ENCODE measurements at regions not wholly inside any gene's neighbourhood (a gene's known extent, or its start where the extent isn't known, plus 50 kb on each side); places are given as distances from the start of the nearest gene placed in this dataset.

- Histone ChIP-seq H3K9me3 (ENCODE audit: control insufficient read depth, low read length) (no peaks in the 10 kb centered on the region), H3K4me3 (ENCODE audit: low read length) (peak overlapping the region; percentile 19), H3K27ac (ENCODE audit: low read length) (no peak overlapping the region), H3K4me1 (ENCODE audit: control insufficient read depth, insufficient read depth, low read length) (no peaks in the 10 kb centered on the region), H3K27me3 (ENCODE audit: control insufficient read depth, insufficient read depth) (no peaks in the 10 kb centered on the region)
- DNase-seq (peak in 2 of 3 donors; percentile 37 to 56), ATAC-seq (no peak)
- intact Hi-C loops (cut with DNase I) = no loop called here
- WGBS = 6% methylated on average over 62 of the region's 62 CpGs
Measured at GRCh38 chr6:105981002-105981887, 104.9 kb upstream of the PRDM1 start.

GRCh38 chr6:105978974-105979373 lies 107.2 kb upstream of the PRDM1 start:
- no peak for ATAC-seq
- no peak overlapping the region for H3K27ac ChIP-seq (ENCODE audit: low read length)
- H3K27me3 ChIP-seq (ENCODE audit: control insufficient read depth, insufficient read depth) = no peaks in the 10 kb centered on the region
- 93% methylated on average over 2 of the region's 2 CpGs for WGBS
- intact Hi-C loops (cut with DNase I) = no loop called here
- no peaks in the 10 kb centered on the region for H3K9me3 ChIP-seq (ENCODE audit: control insufficient read depth, low read length)
- DNase-seq = no peak
- no peak overlapping the region for H3K4me3 ChIP-seq (ENCODE audit: low read length)
- H3K4me1 ChIP-seq (ENCODE audit: control insufficient read depth, insufficient read depth, low read length) = no peaks in the 10 kb centered on the region

- no peaks in the 10 kb centered on the region for H3K9me3 ChIP-seq (ENCODE audit: control insufficient read depth, low read length)
- 94% methylated on average over 4 of the region's 4 CpGs for WGBS
- no peak for ATAC-seq
- no peak overlapping the region for H3K27ac ChIP-seq (ENCODE audit: low read length)
- no peak overlapping the region for H3K4me3 ChIP-seq (ENCODE audit: low read length)
- no peak for DNase-seq
- H3K27me3 ChIP-seq (ENCODE audit: control insufficient read depth, insufficient read depth) = no peaks in the 10 kb centered on the region
- intact Hi-C loops (cut with DNase I) = no loop called here
- no peaks in the 10 kb centered on the region for H3K4me1 ChIP-seq (ENCODE audit: control insufficient read depth, insufficient read depth, low read length)
Measured at GRCh38 chr6:105977934-105978504, 108.1 kb upstream of the PRDM1 start.

GRCh38 chr6:105974986-105975385 lies 111.2 kb upstream of the PRDM1 start:
- 78% methylated on average over 2 of the region's 2 CpGs for WGBS
- no peak for DNase-seq
- no peak overlapping the region for H3K27ac ChIP-seq (ENCODE audit: low read length)
- no peaks in the 10 kb centered on the region for H3K9me3 ChIP-seq (ENCODE audit: control insufficient read depth, low read length)
- intact Hi-C loops (cut with DNase I) = no loop called here
- no peaks in the 10 kb centered on the region for H3K4me1 ChIP-seq (ENCODE audit: control insufficient read depth, insufficient read depth, low read length)
- no peak for ATAC-seq
- H3K4me3 ChIP-seq (ENCODE audit: low read length) = no peak overlapping the region
- no peaks in the 10 kb centered on the region for H3K27me3 ChIP-seq (ENCODE audit: control insufficient read depth, insufficient read depth)

- WGBS = 97% methylated on average over 1 of the region's 1 CpG
- Histone ChIP-seq H3K9me3 (ENCODE audit: control insufficient read depth, low read length) (no peaks in the 10 kb centered on the region), H3K4me3 (ENCODE audit: low read length) (no peak overlapping the region), H3K4me1 (ENCODE audit: control insufficient read depth, insufficient read depth, low read length) (no peaks in the 10 kb centered on the region), H3K27ac (ENCODE audit: low read length) (no peak overlapping the region), H3K27me3 (ENCODE audit: control insufficient read depth, insufficient read depth) (no peaks in the 10 kb centered on the region)
- no peak for DNase-seq
- intact Hi-C loops (cut with DNase I) = no loop called here
- ATAC-seq = no peak
Measured at GRCh38 chr6:105972440-105972839, 113.7 kb upstream of the PRDM1 start.

- WGBS = 78% methylated on average over 2 of the region's 2 CpGs
- DNase-seq (no peak), ATAC-seq (no peak)
- Histone ChIP-seq H3K27ac (ENCODE audit: low read length) (no peak overlapping the region), H3K4me1 (ENCODE audit: control insufficient read depth, insufficient read depth, low read length) (no peaks in the 10 kb centered on the region), H3K4me3 (ENCODE audit: low read length) (no peak overlapping the region), H3K27me3 (ENCODE audit: control insufficient read depth, insufficient read depth) (no peaks in the 10 kb centered on the region), H3K9me3 (ENCODE audit: control insufficient read depth, low read length) (no peaks in the 10 kb centered on the region)
- intact Hi-C loops (cut with DNase I) = no loop called here
Measured at GRCh38 chr6:105968603-105969333, 117.4 kb upstream of the PRDM1 start.

- Histone ChIP-seq H3K4me1 (ENCODE audit: control insufficient read depth, insufficient read depth, low read length) (no peaks in the 10 kb centered on the region), H3K27ac (ENCODE audit: low read length) (no peak overlapping the region), H3K4me3 (ENCODE audit: low read length) (no peak overlapping the region), H3K27me3 (ENCODE audit: control insufficient read depth, insufficient read depth) (no peaks in the 10 kb centered on the region), H3K9me3 (ENCODE audit: control insufficient read depth, low read length) (no peaks in the 10 kb centered on the region)
- ATAC-seq (no peak), DNase-seq (no peak)
- intact Hi-C loops (cut with DNase I) = no loop called here
- 87% methylated on average over 9 of the region's 9 CpGs for WGBS
Measured at GRCh38 chr6:105967917-105968602, 118.1 kb upstream of the PRDM1 start.

GRCh38 chr6:105966481-105966880 lies 119.7 kb upstream of the PRDM1 start:
- intact Hi-C loops (cut with DNase I) = no loop called here
- no peak for DNase-seq
- Histone ChIP-seq H3K9me3 (ENCODE audit: control insufficient read depth, low read length) (no peaks in the 10 kb centered on the region), H3K27ac (ENCODE audit: low read length) (no peak overlapping the region), H3K4me3 (ENCODE audit: low read length) (no peak overlapping the region), H3K27me3 (ENCODE audit: control insufficient read depth, insufficient read depth) (no peaks in the 10 kb centered on the region), H3K4me1 (ENCODE audit: control insufficient read depth, insufficient read depth, low read length) (no peaks in the 10 kb centered on the region)
- no peak for ATAC-seq
- WGBS = 86% methylated on average over 1 of the region's 1 CpG

- Histone ChIP-seq H3K27ac (ENCODE audit: low read length) (no peak overlapping the region), H3K4me1 (ENCODE audit: control insufficient read depth, insufficient read depth, low read length) (no peaks in the 10 kb centered on the region), H3K9me3 (ENCODE audit: control insufficient read depth, low read length) (no peaks in the 10 kb centered on the region), H3K27me3 (ENCODE audit: control insufficient read depth, insufficient read depth) (no peaks in the 10 kb centered on the region), H3K4me3 (ENCODE audit: low read length) (no peak overlapping the region)
- ATAC-seq (no peak), DNase-seq (no peak)
- WGBS = 54% methylated on average over 4 of the region's 4 CpGs
- intact Hi-C loops (cut with DNase I) = no loop called here
Measured at GRCh38 chr6:105964979-105965760, 121.0 kb upstream of the PRDM1 start.

- Histone ChIP-seq H3K27ac (ENCODE audit: low read length) (no peak overlapping the region), H3K27me3 (ENCODE audit: control insufficient read depth, insufficient read depth) (no peaks in the 10 kb centered on the region), H3K4me1 (ENCODE audit: control insufficient read depth, insufficient read depth, low read length) (no peaks in the 10 kb centered on the region), H3K4me3 (ENCODE audit: low read length) (no peak overlapping the region), H3K9me3 (ENCODE audit: control insufficient read depth, low read length) (no peaks in the 10 kb centered on the region)
- DNase-seq = no peak
- 82% methylated on average over 4 of the region's 4 CpGs for WGBS
- intact Hi-C loops (cut with DNase I) = no loop called here
- ATAC-seq = no peak
Measured at GRCh38 chr6:105954148-105954547, 132.0 kb upstream of the PRDM1 start.

Measured in right cardiac atrium (tissue), 5 donors.